ENCODE measurements at regions not wholly inside any gene's neighbourhood (a gene's known extent, or its start where the extent isn't known, plus 50 kb on each side); places are given as distances from the start of the nearest gene placed in this dataset.

- no peaks in the 10 kb centered on the region for H3K4me1 Mint-ChIP-seq (ENCODE audit: low read depth, unreplicated experiment)
- no peaks in the 10 kb centered on the region for H3K36me3 Mint-ChIP-seq (ENCODE audit: unreplicated experiment)
- no peak overlapping the region for H3K27ac Mint-ChIP-seq (ENCODE audit: unreplicated experiment)
- no peak overlapping the region for H3K4me3 Mint-ChIP-seq (ENCODE audit: unreplicated experiment)
- H3K9me3 Mint-ChIP-seq (ENCODE audit: unreplicated experiment), result no peaks in the 10 kb centered on the region
- H3K27me3 Mint-ChIP-seq (ENCODE audit: unreplicated experiment), result no peaks in the 10 kb centered on the region
- DNase-seq, result no peak
- TF ChIP-seq, protein P1, sequence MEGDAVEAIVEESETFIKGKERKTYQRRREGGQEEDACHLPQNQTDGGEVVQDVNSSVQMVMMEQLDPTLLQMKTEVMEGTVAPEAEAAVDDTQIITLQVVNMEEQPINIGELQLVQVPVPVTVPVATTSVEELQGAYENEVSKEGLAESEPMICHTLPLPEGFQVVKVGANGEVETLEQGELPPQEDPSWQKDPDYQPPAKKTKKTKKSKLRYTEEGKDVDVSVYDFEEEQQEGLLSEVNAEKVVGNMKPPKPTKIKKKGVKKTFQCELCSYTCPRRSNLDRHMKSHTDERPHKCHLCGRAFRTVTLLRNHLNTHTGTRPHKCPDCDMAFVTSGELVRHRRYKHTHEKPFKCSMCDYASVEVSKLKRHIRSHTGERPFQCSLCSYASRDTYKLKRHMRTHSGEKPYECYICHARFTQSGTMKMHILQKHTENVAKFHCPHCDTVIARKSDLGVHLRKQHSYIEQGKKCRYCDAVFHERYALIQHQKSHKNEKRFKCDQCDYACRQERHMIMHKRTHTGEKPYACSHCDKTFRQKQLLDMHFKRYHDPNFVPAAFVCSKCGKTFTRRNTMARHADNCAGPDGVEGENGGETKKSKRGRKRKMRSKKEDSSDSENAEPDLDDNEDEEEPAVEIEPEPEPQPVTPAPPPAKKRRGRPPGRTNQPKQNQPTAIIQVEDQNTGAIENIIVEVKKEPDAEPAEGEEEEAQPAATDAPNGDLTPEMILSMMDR (IDR thresholded peaks at IDR 0.05; ENCODE audit: partially characterized antibody, unreplicated experiment), result no peak
These were observed 65.0 kb upstream of the GPR174 start for GRCh38 chrX:79079477-79079876.

DNA sequence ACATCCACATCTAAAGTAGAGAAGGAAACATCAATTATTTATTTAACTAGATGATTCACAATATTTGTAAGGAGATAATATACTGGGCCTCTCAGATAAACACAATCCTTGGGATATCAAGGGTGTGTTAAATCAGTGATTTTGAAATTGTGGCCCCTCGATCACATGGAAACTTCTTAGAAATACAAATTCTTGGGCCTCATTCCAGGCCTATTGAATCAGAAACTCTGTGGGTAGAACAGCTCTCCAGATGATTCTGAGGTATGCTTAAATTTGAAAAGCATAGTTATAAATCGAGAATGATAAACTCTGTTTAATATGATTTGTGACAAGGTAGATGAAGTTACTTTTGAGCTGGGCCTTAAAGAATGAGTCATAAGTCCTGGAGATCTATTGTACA lies 64.3 kb upstream of the GPR174 start:
- Mint-ChIP-seq H3K27ac (ENCODE audit: unreplicated experiment) (no peak overlapping the region), H3K4me3 (ENCODE audit: unreplicated experiment) (no peak overlapping the region), H3K27me3 (ENCODE audit: unreplicated experiment) (no peaks in the 10 kb centered on the region)

GRCh38 chrX:79081895-79082512 lies 62.5 kb upstream of the GPR174 start:
- no peak for DNase-seq
- Mint-ChIP-seq H3K27ac (ENCODE audit: unreplicated experiment) (no peak overlapping the region), H3K4me3 (ENCODE audit: unreplicated experiment) (no peak overlapping the region), H3K36me3 (ENCODE audit: unreplicated experiment) (no peaks in the 10 kb centered on the region), H3K4me1 (ENCODE audit: low read depth, unreplicated experiment) (no peaks in the 10 kb centered on the region), H3K9me3 (ENCODE audit: unreplicated experiment) (no peaks in the 10 kb centered on the region), H3K27me3 (ENCODE audit: unreplicated experiment) (no peaks in the 10 kb centered on the region)
- TF ChIP-seq, protein P1 (IDR thresholded peaks at IDR 0.05; ENCODE audit: partially characterized antibody, unreplicated experiment), result peak; percentile 71

More for the DNA sequence above, 64.3 kb upstream of the GPR174 start:
- Mint-ChIP-seq H3K9me3 (ENCODE audit: unreplicated experiment) (no peaks in the 10 kb centered on the region), H3K4me1 (ENCODE audit: low read depth, unreplicated experiment) (no peaks in the 10 kb centered on the region), H3K36me3 (ENCODE audit: unreplicated experiment) (no peaks in the 10 kb centered on the region)
- DNase-seq, result no peak
- TF ChIP-seq, protein P1 (IDR thresholded peaks at IDR 0.05; ENCODE audit: partially characterized antibody, unreplicated experiment), result no peak

DNA sequence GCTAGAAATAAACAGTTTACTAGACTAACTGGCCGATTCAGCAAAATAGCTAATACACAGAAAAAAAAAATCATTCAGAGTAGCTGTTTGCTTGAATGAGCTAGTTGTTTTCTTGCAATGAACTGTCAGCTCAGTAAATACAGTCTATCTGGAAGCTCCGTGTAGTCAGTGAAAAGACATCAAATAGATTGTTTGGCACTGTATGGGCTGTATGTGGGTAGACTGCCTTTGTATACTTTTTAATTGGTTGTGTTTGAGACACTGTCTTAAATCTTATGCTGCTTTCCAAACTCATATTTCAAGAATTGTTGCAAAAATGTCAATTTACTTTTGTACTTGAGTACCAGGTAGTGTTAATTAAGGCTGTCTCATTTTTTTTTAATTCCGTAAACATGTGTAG lies 61.6 kb upstream of the GPR174 start:
- no peaks in the 10 kb centered on the region for H3K27me3 Mint-ChIP-seq (ENCODE audit: unreplicated experiment)
- TF ChIP-seq, protein P1 (IDR thresholded peaks at IDR 0.05; ENCODE audit: partially characterized antibody, unreplicated experiment), result no peak
- no peaks in the 10 kb centered on the region for H3K36me3 Mint-ChIP-seq (ENCODE audit: unreplicated experiment)
- H3K4me1 Mint-ChIP-seq (ENCODE audit: low read depth, unreplicated experiment), result no peaks in the 10 kb centered on the region
- H3K9me3 Mint-ChIP-seq (ENCODE audit: unreplicated experiment), result no peaks in the 10 kb centered on the region
- no peak overlapping the region for H3K27ac Mint-ChIP-seq (ENCODE audit: unreplicated experiment)
- DNase-seq, result no peak
- H3K4me3 Mint-ChIP-seq (ENCODE audit: unreplicated experiment), result no peak overlapping the region

GRCh38 chrX:79084923-79085322 lies 59.6 kb upstream of the GPR174 start:
- no peak overlapping the region for H3K27ac Mint-ChIP-seq (ENCODE audit: unreplicated experiment)
- no peaks in the 10 kb centered on the region for H3K36me3 Mint-ChIP-seq (ENCODE audit: unreplicated experiment)
- no peak overlapping the region for H3K4me3 Mint-ChIP-seq (ENCODE audit: unreplicated experiment)
- TF ChIP-seq, protein P1 (IDR thresholded peaks at IDR 0.05; ENCODE audit: partially characterized antibody, unreplicated experiment), result no peak
- no peaks in the 10 kb centered on the region for H3K4me1 Mint-ChIP-seq (ENCODE audit: low read depth, unreplicated experiment)
- DNase-seq, result no peak
- no peaks in the 10 kb centered on the region for H3K9me3 Mint-ChIP-seq (ENCODE audit: unreplicated experiment)
- H3K27me3 Mint-ChIP-seq (ENCODE audit: unreplicated experiment), result no peaks in the 10 kb centered on the region
